Motor neuron (in vitro differentiated cells): ENCODE measurements at regions not wholly inside any gene's neighbourhood (a gene's known extent, or its start where the extent isn't known, plus 50 kb on each side); places are given as distances from the start of the nearest gene placed in this dataset.

ENCODE experiments used
- ATAC-seq, 8 experiments: fragments of 200-7000 bp; cut with Tn5 transposase; replicated peaks in 6 of 8; 2 replicates each; pipeline ENCODE4 v1.8.0; 2021; ENCODE audit warnings: mild to moderate bottlenecking in 8 of 8, moderate library complexity in 8 of 8
- H3K27ac ChIP-seq, 2 donors: fragments of 250-450 bp; sonication (Bioruptor Pico); 2 replicates each; pipeline ENCODE4 v1.9.0; 2021; ENCODE audit warnings: antibody characterized with exemption in 2 of 2, mild to moderate bottlenecking in 2 of 2, moderate library complexity in 1 of 2
- H3K4me1 ChIP-seq, 2 donors: fragments of 250-450 bp; sonication (Bioruptor Pico); replicated peaks in 1 of 2; 2 replicates each; pipeline ENCODE4 v1.6.1; 2021; ENCODE audit warnings: antibody characterized with exemption in 2 of 2, mild to moderate bottlenecking in 2 of 2, moderate library complexity in 1 of 2
- H3K4me3 ChIP-seq, 5 donors: fragments of 250-450 bp; sonication (Bioruptor Pico); 2 replicates each; pipeline ENCODE4 v1.9.0; 2021; ENCODE audit warnings: antibody characterized with exemption in 5 of 5, mild to moderate bottlenecking in 5 of 5, moderate library complexity in 4 of 5
- WGBS, 10 experiments: fragments of 450-650 bp; shearing (Covaris generic); methylation state at CpG; one replicate each; pipeline ENCODE4 v1.0.0; 2022; 5-methylcytosine and 5-hydroxymethylcytosine counted together
- in situ Hi-C, 9 experiments: fragments of 400-800 bp; cut with MboI; loops; one replicate each; pipeline ENCODE4 v1.15.0; 2021; ENCODE audit warnings: low sequenced_read_pairs in 9 of 9, low pct_unique_long_range_greater_than_20kb in 2 of 9; ENCODE audit not compliant: unreplicated experiment in 9 of 9

DNA sequence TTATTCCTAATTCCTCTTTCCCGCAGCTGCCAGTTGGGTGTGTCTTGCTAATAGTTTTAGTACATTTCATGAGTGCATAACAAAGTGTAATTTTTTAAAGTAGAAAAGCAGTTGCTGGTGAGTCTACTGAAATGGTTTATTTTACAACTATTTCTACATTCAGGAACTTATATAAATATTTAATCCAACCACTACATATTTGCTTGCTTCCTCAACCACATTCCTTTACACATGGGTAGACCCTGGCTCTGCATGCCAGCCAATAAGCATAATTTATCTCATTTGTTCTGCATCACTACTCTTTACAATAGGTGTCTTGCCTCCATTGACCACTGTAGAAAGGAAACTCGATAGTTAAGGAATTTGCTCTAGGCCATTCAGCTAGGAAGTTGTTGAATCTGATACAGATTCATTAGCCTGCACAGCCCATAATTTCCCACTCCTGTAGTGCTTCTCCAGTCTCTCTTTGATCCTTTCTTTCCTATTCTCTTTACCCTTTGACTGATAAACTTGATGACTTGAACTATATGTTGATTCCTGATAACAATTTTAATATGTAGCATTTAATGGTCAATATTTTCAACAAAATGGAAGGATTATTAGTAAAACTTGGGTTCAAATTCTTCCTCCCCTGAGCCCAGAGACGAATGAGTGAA lies 342.5 kb upstream of the ACTBL2 start:
- Histone ChIP-seq H3K4me3 (no peak overlapping the region), H3K27ac (no peak overlapping the region), H3K4me1 (peaks cover 0 to 4% of the 10 kb centered on the region in 2 donors)
- in situ Hi-C loops: no loop called here
- ATAC-seq: peak in 7 of 8 experiments; percentile 48 to 94 (median 66)
- WGBS, 10 experiments: 0 to 100% (median 57%) methylated on average over 1 to 3 of the region's 3 CpGs

DNA sequence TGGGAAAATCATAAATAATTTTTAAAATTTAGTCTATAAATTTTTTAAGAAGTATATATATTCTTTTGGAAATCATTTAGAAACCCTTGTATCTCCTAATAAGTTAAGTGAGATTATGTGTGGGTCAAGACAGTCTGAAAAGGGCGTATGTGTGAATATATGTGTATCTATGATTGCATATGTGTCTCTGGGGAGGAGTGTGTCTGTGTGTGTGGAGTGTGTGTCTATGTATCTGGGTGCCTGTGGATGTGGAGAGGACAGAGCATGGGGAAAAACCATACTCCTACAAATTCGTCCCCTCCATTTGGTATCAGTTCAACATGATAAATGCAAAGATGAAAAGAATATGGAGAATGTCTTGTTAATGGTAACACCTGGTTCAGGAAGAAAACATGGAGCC lies 342.0 kb upstream of the ACTBL2 start:
- in situ Hi-C loops: no loop called here
- H3K27ac ChIP-seq: no peak overlapping the region
- ATAC-seq: peak in 3 of 8 experiments; percentile 69 to 71 (median 71)
- H3K4me3 ChIP-seq: no peak overlapping the region
- peaks cover 0 to 4% of the 10 kb centered on the region in 2 donors for H3K4me1 ChIP-seq
- 0 to 100% (median 66%) methylated on average over 1 to 2 of the region's 2 CpGs; no CpG with 5 or more reads in 1 of the 10 experiments for WGBS, 10 experiments

- peak in 2 of 8 experiments; percentile 73 to 76 for ATAC-seq
- 0 to 100% (median 67%) methylated on average over 1 to 2 of the region's 2 CpGs; no CpG with 5 or more reads in 3 of the 10 experiments for WGBS, 10 experiments
- no peak overlapping the region for H3K4me3 ChIP-seq
- H3K4me1 ChIP-seq: peaks cover 0 to 4% of the 10 kb centered on the region in 2 donors
- in situ Hi-C loops: no loop called here
- no peak overlapping the region for H3K27ac ChIP-seq
These were observed 341.4 kb upstream of the ACTBL2 start for GRCh38 chr5:57824047-57824446.

DNA sequence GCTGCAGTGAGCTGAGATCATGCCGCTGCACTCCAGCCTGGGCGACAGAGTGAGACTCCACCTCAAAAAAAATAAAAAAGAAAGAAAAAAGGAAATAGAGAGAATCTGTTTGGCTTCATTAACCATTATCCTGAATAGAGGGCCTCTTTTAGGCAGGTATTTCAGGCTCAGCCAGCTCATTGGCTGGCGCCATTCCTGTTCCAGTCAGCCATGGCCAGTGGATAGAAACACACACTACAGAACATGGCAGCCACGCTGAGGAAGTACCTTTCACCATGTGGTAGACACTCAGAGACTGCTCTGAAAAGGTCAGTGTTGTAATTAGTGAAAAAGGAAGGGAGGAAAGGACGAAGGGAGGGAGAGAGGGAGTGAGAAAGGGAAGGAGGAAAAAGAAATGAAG lies 340.0 kb upstream of the ACTBL2 start:
- H3K4me3 ChIP-seq: no peak overlapping the region
- no peak overlapping the region for H3K27ac ChIP-seq
- in situ Hi-C loops: no loop called here
- WGBS, 10 experiments: 40 to 100% (median 89%) methylated on average over 2 to 5 of the region's 5 CpGs; no CpG with 5 or more reads in 1 of the 10 experiments
- no peak for ATAC-seq
- peaks cover 0 to 4% of the 10 kb centered on the region in 2 donors for H3K4me1 ChIP-seq

DNA sequence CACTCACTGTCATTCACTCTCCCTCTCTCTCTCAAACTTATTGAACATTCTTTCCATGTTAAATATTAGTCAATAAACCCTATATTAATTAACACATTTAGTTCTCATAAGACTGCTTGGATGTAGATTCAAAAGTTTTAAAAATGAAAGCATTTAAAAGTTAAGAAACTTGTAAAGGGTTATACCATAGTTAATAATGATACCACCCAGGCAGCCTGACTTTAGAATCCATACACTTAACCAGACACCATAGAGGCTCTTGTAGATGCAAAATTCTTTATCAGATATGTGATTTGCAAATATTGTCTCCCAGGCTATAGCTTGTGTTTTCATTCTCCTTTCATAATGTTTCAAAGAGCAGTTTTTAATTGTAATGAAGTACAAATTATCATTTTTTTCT lies 335.8 kb upstream of the ACTBL2 start:
- ATAC-seq: no peak
- in situ Hi-C loops: no loop called here
- Histone ChIP-seq H3K4me1 (no peaks in the 10 kb centered on the region), H3K4me3 (no peak overlapping the region), H3K27ac (no peak overlapping the region)

DNA sequence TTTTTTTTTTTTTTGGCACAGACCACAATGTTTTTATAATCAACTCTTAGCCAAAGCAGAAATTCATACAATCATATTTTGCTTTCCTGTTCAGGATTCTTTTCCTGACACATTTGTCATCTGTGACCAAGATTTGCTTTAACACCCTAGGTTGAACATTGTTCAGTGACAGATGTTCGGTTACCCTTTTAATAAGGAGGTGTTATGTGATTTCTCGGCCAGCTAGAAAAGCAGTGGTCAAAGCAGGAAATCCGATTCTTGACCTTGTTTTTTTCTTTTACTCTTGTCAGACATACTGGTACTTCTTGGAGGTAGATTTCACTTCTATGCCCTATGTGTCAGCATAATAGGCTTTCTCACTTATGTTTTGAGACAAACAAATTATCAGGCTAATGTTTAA lies 335.3 kb upstream of the ACTBL2 start:
- H3K4me1 ChIP-seq: no peaks in the 10 kb centered on the region
- 65 to 100% (median 93%) methylated on average over 1 to 3 of the region's 3 CpGs; no CpG with 5 or more reads in 1 of the 10 experiments for WGBS, 10 experiments
- in situ Hi-C loops: no loop called here
- H3K27ac ChIP-seq: no peak overlapping the region
- ATAC-seq: no peak
- no peak overlapping the region for H3K4me3 ChIP-seq

DNA sequence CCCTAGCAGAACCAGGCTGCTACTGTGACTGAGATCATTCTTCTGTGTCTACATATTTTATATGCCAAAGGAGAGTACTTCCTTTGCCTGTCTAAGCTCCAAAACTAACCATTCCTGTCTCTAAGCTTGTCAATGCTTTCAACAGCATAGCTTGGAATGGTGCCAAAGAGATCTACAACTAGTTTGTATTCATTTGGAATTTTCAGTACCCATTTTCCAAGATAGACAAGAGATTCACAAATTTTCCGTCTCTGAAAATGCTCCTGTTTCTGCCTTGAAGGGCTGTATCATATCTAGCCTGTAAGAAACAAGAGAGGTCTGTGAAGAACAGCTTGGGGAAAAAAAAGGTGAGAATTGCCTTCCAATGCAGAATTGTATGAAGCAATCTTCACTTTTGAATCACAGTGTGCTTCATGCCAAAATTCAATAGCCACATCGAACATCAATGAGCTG lies 334.4 kb upstream of the ACTBL2 start:
- in situ Hi-C loops: no loop called here
- ATAC-seq: peak in 2 of 8 experiments; percentile 3 to 19
- no peak overlapping the region for H3K27ac ChIP-seq

DNA sequence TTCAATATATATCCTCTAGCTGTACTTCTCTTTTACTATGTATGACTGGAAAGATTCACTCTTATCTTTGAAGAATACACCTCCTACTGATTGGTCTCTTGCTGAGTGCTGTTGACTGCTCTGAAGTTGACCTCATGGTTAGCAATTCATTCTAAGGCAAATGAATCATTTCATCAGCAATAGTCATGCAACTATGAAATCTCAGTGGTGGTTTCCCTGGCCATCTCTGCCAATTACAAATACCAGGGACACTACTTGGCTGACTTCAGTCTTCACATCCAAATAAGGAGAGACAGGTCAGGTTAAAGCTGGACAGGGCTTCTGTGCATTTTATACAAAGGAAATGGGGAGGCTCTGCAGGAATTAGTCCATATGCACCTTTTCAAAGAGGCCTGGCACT lies 333.5 kb upstream of the ACTBL2 start:
- H3K4me3 ChIP-seq: no peak overlapping the region
- H3K4me1 ChIP-seq: no peaks in the 10 kb centered on the region
- in situ Hi-C loops: no loop called here
- H3K27ac ChIP-seq: no peak overlapping the region
- ATAC-seq: peak in 6 of 8 experiments; percentile 37 to 97 (median 78)

More for the DNA sequence above, 334.4 kb upstream of the ACTBL2 start:
- Histone ChIP-seq H3K4me1 (no peaks in the 10 kb centered on the region), H3K4me3 (no peak overlapping the region)
- 63 to 100% (median 89%) methylated on average over 1 to 2 of the region's 2 CpGs; no CpG with 5 or more reads in 3 of the 10 experiments for WGBS, 10 experiments

DNA sequence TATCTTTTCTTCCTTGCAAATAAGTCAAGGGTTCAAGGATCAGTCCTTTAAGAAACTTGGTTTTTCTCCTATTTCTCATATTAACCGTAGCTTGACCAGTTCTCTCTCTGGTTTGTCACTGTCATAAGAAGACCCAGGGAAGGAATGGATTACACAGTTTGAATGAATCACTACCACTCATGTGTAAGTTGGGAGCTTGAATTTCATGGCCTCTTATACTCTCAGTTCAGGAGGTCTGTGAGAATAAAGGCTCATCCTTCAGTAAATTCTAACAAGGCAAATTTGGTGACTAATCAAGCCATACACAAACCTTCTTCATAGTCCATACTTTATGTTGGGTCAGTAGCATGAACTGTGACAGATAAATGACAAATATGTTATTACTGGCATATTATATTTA lies 323.1 kb upstream of the ACTBL2 start:
- Histone ChIP-seq H3K4me3 (no peak overlapping the region), H3K4me1 (no peaks in the 10 kb centered on the region), H3K27ac (no peak overlapping the region)
- no peak for ATAC-seq
- WGBS, 10 experiments: 82 to 100% (median 100%) methylated on average over 1 of the region's 1 CpG; no CpG with 5 or more reads in 4 of the 10 experiments
- in situ Hi-C loops: no loop called here

DNA sequence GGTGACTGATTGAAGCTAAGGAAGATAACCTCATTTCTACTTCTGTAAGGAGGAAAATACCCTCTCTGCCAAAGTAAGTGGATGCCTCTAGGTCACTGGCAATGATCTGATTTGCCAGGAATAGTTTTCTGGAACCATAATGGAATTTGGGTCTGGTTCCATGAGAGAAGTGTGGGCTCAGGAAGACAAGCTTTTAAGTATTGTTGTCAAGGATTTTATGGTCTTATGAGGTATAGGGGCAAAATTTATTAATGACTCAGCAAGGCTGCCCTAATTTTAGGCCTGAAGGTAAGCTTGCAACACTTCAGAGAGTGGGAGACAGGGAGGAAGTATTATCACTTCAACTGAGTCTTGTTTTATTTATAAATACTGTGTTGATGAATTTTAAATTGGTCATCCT lies 322.6 kb upstream of the ACTBL2 start:
- Histone ChIP-seq H3K4me3 (no peak overlapping the region), H3K4me1 (no peaks in the 10 kb centered on the region), H3K27ac (no peak overlapping the region)
- no peak for ATAC-seq
- in situ Hi-C loops: no loop called here

DNA sequence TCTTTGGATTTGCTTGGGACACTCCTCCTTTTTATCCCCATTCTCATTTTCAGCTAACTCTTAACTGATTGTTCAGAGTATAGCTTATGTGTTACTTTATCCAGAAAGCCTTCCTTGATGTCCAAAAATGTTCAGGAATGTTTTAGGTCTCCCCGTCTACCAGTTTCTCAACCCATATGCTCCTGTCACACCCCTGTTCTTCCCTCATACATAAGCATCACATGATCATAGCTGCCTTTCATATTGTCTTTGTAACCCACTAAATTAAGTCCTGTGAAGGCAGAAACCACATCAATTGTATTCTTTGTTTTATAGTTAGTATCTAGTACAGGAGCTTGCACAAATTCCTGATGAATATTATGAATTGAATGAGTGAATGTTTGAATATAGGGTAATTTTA lies 321.9 kb upstream of the ACTBL2 start:
- H3K27ac ChIP-seq: no peak overlapping the region
- WGBS, 10 experiments: 0 to 100% (median 75%) methylated on average over 1 of the region's 1 CpG; no CpG with 5 or more reads in 3 of the 10 experiments
- no peak overlapping the region for H3K4me3 ChIP-seq
- H3K4me1 ChIP-seq: no peaks in the 10 kb centered on the region
- ATAC-seq: peak in 3 of 8 experiments; percentile 25 to 47 (median 30)
- in situ Hi-C loops: no loop called here

DNA sequence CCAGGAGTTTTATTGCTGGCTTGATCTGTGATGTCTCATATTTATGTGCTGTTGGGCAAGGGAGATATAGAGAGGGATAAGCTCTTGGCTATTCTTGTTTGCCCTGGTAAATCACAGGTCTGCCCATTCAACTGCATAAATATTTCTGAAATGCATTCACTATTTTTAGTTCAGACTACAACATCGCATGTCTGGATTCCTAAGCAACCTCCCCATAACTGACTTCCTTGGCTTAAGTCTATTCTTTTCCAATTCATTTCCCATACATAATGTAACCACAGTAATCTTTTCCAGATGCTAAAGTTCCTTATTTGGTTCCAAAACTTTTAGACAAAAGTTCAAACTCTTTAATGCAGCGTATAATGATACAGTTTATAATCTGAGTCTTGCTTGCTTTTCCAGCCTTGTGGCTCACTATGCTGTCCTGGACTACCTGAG lies 321.4 kb upstream of the ACTBL2 start:
- Histone ChIP-seq H3K4me1 (no peaks in the 10 kb centered on the region), H3K27ac (no peak overlapping the region), H3K4me3 (no peak overlapping the region)
- ATAC-seq: peak in 4 of 8 experiments; percentile 23 to 90 (median 80)
- 0 to 100% (median 80%) methylated on average over 1 to 2 of the region's 2 CpGs; no CpG with 5 or more reads in 3 of the 10 experiments for WGBS, 10 experiments
- in situ Hi-C loops: no loop called here

DNA sequence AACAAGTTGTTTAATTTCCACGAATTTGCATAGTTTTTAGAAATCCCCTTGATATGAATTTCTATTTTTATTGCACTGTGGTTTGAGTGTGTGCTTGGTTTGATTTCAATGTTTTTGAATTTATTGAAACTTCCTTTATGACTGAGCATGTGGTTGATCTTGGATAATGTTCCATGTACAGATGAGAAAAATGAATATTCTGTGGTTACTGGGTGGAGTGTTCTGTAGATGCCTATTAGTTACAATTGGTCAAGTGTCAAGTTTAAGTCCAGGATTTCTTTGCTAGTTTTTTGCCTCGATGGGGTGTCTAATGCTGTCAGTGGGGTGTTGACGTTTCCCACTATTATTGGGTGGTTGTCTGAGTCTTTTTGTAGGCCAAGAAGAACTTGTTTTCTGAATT lies 319.5 kb upstream of the ACTBL2 start:
- no peaks in the 10 kb centered on the region for H3K4me1 ChIP-seq
- peak in 3 of 8 experiments; percentile 47 to 60 (median 56) for ATAC-seq
- 0 to 92% (median 43%) methylated on average over 1 to 3 of the region's 3 CpGs for WGBS, 10 experiments

GRCh38 chr5:57795203-57795602 lies 312.6 kb upstream of the ACTBL2 start:
- in situ Hi-C loops: loop anchor here in 5 of 9 experiments (25.0 kb wide), 2 partner anchors 508 to 667 kb away; partner anchors contain the start of gene PLK2 (in 5 of the 5)
- Histone ChIP-seq H3K27ac (no peak overlapping the region), H3K4me3 (no peak overlapping the region), H3K4me1 (no peaks in the 10 kb centered on the region)
- no peak for ATAC-seq
- 63 to 100% (median 100%) methylated on average over 1 of the region's 1 CpG; no CpG with 5 or more reads in 3 of the 10 experiments for WGBS, 10 experiments

More for the DNA sequence above, 319.5 kb upstream of the ACTBL2 start:
- Histone ChIP-seq H3K27ac (no peak overlapping the region), H3K4me3 (no peak overlapping the region)
- in situ Hi-C loops: no loop called here
